SH-SY5Y (cell line): ENCODE measurements at regions not wholly inside any gene's neighbourhood (a gene's known extent, or its start where the extent isn't known, plus 50 kb on each side); places are given as distances from the start of the nearest gene placed in this dataset.

Experiments used
- GATA2 ChIP-seq: IDR thresholded peaks from 2 replicates; pipeline ENCODE4 v1.6.1; 2011; ENCODE audit warnings: mild to moderate bottlenecking, low read depth, low read length
- GATA3 ChIP-seq: IDR thresholded peaks from 2 replicates; pipeline ENCODE4 v1.6.1; 2011; ENCODE audit warnings: low read depth, mild to moderate bottlenecking, low read length, moderate library complexity

DNA sequence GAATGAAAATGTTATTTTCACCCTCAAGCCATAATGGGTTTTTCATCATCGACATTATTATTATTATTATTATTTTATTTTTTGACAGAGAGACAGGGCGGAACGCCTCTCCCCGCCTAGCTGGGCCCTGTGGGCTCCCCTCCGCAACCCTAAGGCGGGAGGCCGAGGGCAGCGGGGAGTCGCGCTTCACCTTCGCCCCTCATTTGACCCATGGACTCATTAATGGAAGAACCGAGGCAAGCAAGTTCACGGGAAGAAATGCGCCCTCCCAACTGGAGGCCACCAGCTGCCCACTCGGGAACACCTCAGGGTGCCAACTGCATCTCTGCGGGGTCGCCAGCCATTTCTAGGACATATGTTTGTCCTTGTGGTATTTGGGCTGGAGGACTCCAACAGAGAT lies 115.3 kb upstream of the KIRREL3 start:
- TF ChIP-seq GATA3 (no peak), GATA2 (no peak)

DNA sequence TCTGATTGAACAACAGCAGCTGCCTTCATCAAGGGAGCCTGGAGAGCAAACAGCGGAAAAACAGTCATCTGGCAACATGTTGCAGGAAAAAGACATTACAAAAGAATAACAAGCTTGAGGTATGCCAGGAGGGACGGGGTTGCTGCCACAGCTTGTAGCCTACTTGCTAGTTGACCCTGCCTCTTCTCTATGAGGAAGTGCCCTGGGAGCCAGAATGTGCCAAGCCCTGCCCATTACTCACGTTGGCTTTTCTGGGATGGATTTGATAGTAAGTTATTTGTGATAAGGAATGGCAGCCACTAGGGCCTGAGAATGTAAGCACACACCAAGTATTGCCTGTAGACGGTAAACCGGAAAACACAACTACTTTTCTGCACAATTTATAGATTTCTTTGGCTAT lies 113.5 kb upstream of the KIRREL3 start:
- TF ChIP-seq GATA3 (no peak), GATA2 (no peak)

DNA sequence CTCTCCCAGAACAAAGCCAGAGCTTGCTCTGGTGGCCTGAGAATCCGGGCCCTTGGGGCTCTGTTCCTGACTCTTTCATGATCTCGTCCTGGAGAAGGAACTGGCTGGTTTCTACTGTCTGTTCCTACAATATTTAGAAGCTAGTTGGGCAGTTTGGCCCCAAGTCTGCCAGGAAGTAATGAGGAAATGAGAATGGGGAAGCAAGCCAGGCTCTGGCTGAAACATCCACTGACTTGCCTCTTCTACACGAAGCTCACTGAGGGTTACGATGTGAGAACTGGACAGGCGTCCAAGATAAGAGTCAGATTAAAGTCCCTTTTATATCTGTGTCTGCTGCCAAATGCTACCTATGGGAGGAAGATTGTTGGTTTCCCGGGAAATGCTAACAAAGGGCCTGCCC lies 110.0 kb upstream of the KIRREL3 start:
- TF ChIP-seq GATA3 (no peak), GATA2 (no peak)

DNA sequence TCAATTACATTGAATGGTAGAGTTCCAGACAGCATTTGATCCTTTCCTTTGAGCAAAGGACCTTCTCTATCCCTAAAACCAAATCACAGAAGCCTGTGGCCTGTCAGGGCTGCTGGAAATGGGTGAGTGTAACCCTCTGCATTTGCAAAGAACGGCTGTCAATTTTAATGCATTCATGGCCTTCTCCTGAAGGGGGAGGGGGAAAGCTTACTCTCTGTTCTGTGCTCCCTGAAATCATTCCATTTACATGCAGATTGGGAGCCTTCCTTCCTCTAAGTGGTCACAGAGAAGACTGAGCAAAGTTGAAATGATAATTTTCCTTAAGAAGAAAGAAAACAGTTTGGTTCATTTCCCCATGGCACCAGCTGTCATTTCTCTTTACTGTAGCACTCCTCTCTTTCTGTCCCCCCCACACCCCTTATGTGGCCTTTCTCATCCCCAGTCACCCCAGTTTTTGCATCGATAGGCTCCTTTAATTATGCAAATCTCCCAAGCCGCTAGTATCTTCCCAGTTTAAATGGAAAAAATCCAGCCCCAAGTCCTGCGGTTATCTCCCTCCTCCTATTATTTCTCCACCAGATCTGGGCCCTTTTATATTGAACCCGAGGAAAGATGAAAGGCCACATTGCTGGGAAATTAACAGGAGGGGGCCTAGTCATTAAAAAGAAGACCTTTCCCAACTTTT lies 109.4 kb upstream of the KIRREL3 start:
- TF ChIP-seq GATA3 = no peak
- TF ChIP-seq GATA2 = no peak

DNA sequence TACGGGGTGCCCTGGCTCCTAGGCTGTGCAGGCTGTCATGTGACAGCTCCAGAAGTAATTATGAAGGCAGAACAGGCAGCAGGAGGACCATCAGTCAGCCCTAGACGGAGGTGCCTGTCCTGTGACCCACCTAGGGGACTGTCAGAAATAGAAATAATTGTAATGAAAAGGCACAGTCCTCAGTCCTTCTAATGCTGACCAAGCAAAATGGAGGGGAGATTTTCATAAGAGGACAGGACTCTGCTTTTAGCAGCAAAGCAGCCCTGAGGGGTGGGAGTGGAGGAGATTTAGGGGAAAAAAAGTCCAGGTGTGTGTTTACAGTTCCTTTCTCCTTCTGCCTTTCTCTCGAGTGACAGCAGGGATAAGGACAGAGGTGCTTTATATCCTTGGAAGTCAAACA lies 108.3 kb upstream of the KIRREL3 start:
- TF ChIP-seq GATA2 = no peak
- TF ChIP-seq GATA3 = no peak

DNA sequence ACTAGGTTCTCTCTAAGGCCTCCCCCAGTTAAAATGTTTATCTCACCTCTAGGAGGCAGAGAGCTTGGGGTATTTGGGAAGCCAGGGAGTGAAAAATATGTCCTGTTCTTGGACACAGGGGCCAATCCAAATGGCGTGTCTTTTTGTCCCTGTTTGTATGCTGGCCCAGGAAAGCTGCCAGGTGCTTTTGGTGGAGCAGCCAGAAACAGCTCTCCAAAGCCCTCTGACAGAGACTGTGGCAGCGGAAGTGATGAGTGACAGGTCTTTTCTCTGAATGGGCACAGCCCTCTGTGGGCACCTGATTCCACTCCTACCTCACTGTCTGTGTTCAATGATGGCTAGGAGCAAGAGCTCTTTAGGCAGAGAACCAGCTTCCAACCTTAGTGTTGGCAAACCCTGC lies 106.4 kb upstream of the KIRREL3 start:
- no peak for TF ChIP-seq GATA2

DNA sequence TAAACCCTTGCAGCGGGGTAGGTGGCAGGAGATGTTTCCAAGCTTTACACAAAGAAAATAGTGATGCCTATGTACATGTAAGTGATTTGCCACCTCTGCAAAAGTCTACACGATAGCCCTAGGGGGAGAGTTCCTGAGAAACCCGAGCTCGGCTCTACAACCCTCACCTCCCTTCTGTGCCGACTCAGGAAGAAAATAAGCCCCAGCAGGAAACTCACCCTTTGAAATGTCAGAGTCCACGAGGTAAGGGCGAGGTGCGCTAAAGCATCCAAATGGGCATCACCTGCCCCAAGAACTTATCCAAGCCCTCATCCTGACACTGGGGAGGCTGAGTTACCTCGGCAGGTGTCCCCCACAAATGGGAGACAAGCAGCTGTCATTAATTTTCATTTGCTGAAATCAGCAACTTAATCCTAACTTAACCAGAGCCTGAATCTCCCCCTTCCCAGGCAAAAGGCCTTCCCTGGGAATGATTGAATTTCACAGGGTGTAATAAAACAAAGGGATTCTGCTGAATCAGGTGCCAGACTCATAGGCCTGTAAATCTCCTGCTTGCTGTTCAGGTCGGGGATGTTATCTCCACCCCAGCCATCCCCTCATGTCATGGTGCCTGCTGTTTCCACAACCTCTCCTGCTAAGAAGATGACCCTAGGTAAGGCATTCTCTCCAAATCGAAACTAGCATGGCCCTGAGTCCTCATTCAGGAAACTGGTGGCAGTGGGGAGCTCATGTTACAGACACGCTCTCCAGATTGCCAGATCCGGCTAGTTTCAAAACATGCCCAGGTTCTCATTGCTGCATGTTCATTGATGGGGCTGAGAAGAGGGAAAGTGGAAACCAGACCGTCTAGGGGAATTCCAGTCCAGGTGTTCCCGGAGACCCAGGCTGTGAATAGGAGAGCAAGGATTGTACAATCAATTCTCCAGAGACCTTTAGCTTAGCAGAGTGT lies 105.3 kb upstream of the KIRREL3 start:
- no peak for TF ChIP-seq GATA3
- TF ChIP-seq GATA2 = no peak

DNA sequence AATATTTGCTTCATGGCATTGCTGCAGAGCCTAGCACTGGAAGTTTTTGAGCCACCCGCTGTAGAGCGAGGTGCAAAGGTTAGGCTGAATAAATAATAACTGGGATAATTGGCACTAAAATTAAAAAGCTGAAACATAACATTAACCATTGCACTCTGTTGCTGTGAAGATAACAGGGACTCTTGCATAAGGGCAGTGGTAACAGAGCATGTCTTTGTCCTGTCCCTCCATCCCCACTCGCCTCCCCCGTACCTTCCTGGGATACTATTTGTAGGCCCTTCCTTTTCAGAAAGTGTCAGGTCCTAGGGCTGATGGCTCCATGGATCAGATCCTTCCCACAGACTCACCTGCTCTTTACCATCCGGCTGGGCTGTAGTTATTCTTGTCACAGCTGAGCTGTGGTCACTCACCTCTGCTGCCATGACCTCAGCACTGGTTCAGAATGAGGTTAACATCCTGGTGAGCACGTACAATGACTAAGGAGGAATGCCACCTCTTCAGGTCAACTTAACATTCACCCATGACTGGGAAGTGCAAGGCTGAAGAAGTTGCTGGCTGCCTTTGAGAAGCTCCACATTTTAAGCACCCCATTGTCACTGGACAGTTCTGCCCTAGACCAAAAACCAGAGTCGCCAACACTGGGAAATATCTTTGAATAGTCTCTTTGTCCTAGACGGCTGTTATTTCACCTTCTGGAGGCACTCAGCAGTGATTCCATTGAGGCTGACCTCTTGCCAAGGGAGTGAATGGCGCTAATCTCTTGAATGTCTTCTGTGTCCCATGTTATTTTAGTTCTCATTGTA lies 103.2 kb upstream of the KIRREL3 start:
- no peak for TF ChIP-seq GATA3
- TF ChIP-seq GATA2 = no peak

DNA sequence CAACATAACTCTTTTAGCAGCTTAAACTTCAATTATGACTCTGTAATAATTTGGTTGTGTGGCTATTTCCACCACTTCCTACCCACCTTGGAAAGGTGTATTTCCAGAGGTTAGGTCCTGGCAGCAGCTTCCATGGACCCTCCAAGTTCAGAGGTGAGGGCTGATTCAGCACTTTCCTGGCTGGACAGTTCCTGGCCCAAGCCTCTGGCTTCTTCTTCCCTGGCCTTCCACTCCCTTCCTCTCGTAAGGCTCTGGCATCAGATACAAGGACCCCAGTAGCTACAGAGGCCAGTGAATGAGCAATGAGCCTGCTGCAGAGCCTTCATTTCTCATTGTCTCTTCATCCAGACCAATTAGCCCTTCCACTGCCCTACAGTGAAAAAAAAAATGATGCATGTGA lies 98.1 kb upstream of the KIRREL3 start:
- TF ChIP-seq GATA3 = no peak
- TF ChIP-seq GATA2 = no peak

DNA sequence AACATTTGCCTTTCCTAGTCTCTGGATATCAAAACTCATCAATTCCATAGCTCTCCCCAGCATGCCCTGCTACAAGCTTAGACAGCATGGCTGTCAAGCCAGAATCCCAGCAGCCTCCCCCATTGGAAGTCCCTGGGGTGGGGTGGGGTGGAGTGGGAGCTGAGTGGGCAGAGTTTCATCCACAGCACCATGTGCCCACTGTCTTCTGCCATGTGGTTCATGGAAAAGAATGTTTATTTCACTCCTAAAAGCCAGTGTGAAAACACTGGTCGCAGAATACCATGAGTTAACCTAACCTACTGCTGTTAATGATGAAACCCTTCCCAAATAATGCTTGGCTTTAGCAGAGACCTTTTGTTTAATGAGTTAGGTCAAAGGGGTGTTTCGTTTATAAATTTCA lies 80.2 kb upstream of the KIRREL3 start:
- TF ChIP-seq GATA3 = no peak
- TF ChIP-seq GATA2 = no peak

DNA sequence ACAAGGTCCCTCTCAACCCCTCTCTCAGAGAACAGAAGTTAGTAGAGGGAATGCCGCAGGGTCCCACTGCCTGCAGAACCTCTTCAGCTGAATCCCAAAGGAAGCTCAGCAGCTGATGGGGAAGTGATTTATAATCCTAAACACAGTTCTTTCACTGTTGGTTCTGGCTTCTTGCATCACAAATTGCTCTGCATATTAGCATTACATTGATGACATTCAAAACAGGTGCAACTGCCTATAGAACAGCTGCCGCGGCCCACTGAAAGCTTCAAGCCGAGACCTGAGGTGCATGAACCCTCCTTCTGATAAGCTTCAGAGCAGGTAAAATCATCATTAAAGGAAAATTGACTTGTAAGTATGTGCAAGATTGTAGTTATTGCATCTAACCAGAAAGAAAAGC lies 75.2 kb upstream of the KIRREL3 start:
- TF ChIP-seq GATA3 = no peak
- no peak for TF ChIP-seq GATA2

DNA sequence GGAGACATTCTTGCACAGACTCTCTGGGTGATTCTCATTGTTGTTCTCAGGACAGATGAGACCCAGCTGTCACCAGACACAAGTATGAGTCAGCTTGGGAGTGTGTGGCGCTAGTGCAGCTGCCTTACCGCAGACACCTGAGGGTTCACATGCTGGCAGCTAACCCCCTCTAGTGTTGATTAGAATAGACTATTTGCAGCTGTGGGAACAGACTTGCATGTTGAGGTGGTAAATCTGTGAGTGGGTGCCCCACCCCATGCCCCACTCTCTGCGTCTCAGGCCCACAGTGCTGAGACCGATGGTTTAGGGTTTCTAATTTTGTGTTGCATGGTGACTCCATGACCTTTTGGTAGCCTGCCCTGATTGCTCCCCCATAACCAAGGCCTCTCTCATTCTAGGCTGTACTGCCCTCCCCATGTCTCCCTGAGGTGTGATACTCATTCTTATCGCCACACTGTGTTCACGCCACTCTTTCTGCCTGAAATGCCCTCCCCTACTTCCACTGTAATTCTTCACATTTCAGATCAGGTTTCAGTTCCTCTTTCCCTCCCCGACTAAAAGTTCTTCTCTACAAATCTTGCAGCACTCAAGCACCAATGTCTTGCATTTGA lies 73.7 kb upstream of the KIRREL3 start:
- TF ChIP-seq GATA2 = no peak
- no peak for TF ChIP-seq GATA3

DNA sequence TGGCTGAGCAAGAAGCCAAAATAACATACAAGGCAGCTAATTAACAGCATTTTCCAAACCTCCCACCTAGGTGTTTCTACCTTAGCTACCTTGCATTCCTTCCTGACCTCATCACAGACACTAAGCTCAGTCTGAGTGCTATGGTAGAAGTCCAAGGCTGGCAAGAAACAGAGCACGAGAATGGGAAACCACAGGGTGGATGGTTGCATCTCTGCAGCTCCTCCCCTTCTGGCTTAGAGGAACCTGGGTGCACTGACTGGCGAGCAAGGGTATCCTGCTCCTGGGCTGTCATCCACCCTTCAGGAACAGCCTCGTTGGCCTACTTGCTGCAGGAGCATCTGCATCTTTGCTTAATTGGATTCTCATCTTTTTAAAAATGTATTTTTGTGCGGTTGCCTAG lies 73.1 kb upstream of the KIRREL3 start:
- TF ChIP-seq GATA3 (no peak), GATA2 (no peak)

DNA sequence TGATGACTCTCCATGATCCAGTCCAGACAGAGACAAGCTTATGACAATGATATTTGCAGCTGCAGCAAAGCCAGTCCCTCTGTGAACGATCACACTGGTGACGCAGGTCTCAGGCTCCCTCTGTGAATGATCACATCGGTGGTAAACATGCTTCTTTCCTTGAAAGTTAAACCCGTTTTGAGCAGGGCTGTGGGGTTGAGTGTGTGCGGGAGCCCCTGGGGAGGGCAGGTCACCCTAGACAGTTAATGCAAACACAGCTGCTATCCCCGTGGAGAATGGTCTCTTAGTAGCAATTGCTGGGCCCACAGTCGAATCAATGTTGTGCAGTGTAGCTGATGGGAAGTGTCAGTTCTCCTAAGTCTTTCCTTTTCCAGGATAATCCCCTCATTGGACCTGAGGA lies 71.0 kb upstream of the KIRREL3 start:
- TF ChIP-seq GATA2 (no peak), GATA3 (no peak)

DNA sequence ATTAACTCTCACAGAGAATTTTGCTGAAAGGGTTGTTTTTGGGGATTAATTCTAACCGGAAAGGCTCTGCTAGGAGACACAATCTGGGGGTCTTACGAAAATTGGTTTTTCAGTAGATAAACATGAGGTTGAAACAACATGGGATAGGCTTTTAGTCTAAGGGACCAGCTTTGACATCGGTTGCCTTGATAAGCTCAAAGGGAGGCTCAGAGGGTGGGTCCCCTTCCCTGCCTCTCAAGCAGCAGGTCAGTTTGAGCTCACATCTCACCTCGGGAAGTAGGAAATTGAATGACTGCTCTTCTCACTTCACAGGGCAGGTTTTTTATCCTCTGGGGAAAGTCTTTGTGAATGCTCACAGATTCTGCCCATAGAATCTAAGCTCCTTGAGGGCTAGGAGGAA lies 70.2 kb upstream of the KIRREL3 start:
- TF ChIP-seq GATA3 = no peak
- no peak for TF ChIP-seq GATA2
